HCT116 (cell line): ENCODE measurements at regions not wholly inside any gene's neighbourhood (a gene's known extent, or its start where the extent isn't known, plus 50 kb on each side); places are given as distances from the start of the nearest gene placed in this dataset.

ENCODE experiments used
- ATAC-seq: fragments of 200-7000 bp; cut with Tn5 transposase; 2 replicates; pipeline ENCODE4 v1.9.1; 2020; ENCODE audit warnings: mild to moderate bottlenecking, moderate library complexity
- BruUV-seq: library from RNA; stranded (reverse); fragments of 400-500 nt; replicated peaks from 2 replicates; lab custom pipeline; 2021; lab: Mats Ljungman, UMichigan
- CTCF ChIA-PET: fragments of 300-600 bp; sonication (Branson Sonifier 250); formaldehyde crosslinking; loops from one replicate; lab custom pipeline; 2021; ENCODE audit warnings: antibody characterized with exemption; lab: Charles Lee
- POLR2A ChIA-PET: fragments of 300-600, 350-600 bp; sonication (Branson Sonifier 250); formaldehyde crosslinking; loops from one replicate; lab custom pipeline; 2021; ENCODE audit warnings: antibody characterized with exemption; lab: Charles Lee
- RAD21 ChIA-PET, 2 experiments: fragments of 300-600 bp; sonication (Branson Sonifier 250); formaldehyde crosslinking; loops; one replicate each; lab custom pipeline; 2023; ENCODE audit warnings: low total read pairs in 2 of 2; ENCODE audit not compliant: uncharacterized antibody in 2 of 2, unreplicated experiment in 2 of 2, low non-redundant PET in 1 of 2; lab: Charles Lee
- DNase-seq: peaks from one replicate; pipeline ENCODE4 v3.0.0-alpha.2; 2010; ENCODE audit warnings: low read depth, low spot score
- H2AFZ ChIP-seq: fragments of 200-600 bp; shearing (Covaris generic), sonication (generic); 2 replicates; pipeline ENCODE4 v1.6.1; 2017; ENCODE audit warnings: low read depth, mixed run types, mixed read lengths, antibody characterized with exemption, low read length; ENCODE audit not compliant: poor library complexity, severe bottlenecking
- H3K27ac ChIP-seq: 2 replicates; pipeline ENCODE4 v1.5.1; 2012; ENCODE audit warnings: low read depth, low read length
- H3K27me3 ChIP-seq: fragments of 200-600 bp; sonication (generic); 2 replicates; pipeline ENCODE4 v1.6.1; 2016; ENCODE audit warnings: mixed run types, low read length, mixed read lengths; ENCODE audit not compliant: insufficient read depth
- H3K36me3 ChIP-seq, 2 experiments: fragments of 200-500 bp in 1 of 2; fragments of 200-600 bp in 1 of 2; sonication (Bioruptor generic) in 1 of 2; sonication (generic) in 1 of 2; 2 replicates each; pipeline versions ENCODE4 v1.5.1 to v1.6.1; 2014 to 2016; ENCODE audit warnings: low read length in 2 of 2, inconsistent platforms in 1 of 2, mixed read lengths in 1 of 2, mixed run types in 1 of 2; ENCODE audit not compliant: insufficient read depth in 2 of 2, control insufficient read depth in 1 of 2
- H3K4me1 ChIP-seq, 2 experiments: fragments of 200-600 bp in 1 of 2; sonication (generic) in 1 of 2; 2 replicates each; pipeline versions ENCODE4 v1.5.1 to v1.6.1; 2012 to 2017; ENCODE audit warnings: low read length in 2 of 2, inconsistent platforms in 1 of 2, mild to moderate bottlenecking in 1 of 2, mixed read lengths in 1 of 2, mixed run types in 1 of 2, moderate library complexity in 1 of 2; ENCODE audit not compliant: insufficient read depth in 2 of 2, control insufficient read depth in 1 of 2
- H3K4me2 ChIP-seq: fragments of 200-600 bp; sonication (generic); 2 replicates; pipeline ENCODE4 v1.6.1; 2017; ENCODE audit warnings: mixed run types, low read length, mixed read lengths
- H3K4me3 ChIP-seq, 2 experiments: fragments of 200-600 bp in 1 of 2; sonication (generic) in 1 of 2; replicated peaks in 1 of 2; 2 replicates each; pipeline ENCODE4 v1.5.1; 2011 to 2016; ENCODE audit warnings: low read length in 2 of 2, control low read depth in 1 of 2, low read depth in 1 of 2, mild to moderate bottlenecking in 1 of 2, mixed read lengths in 1 of 2, mixed run types in 1 of 2
- H3K79me2 ChIP-seq: fragments of 200-600 bp; sonication (generic); 2 replicates; pipeline ENCODE4 v1.6.1; 2017; ENCODE audit warnings: mild to moderate bottlenecking, mixed run types, low read length, moderate library complexity, mixed read lengths; ENCODE audit not compliant: insufficient read depth
- H3K9ac ChIP-seq: fragments of 200-600 bp; sonication (generic); 2 replicates; pipeline ENCODE4 v1.6.1; 2016; ENCODE audit warnings: low read length, mixed read lengths
- H3K9me2 ChIP-seq: fragments of 200-600 bp; sonication (generic), shearing (Covaris generic); 2 replicates; pipeline ENCODE4 v1.6.1; 2017; ENCODE audit warnings: mixed run types, mild to moderate bottlenecking, moderate library complexity; ENCODE audit not compliant: insufficient read depth
- H3K9me3 ChIP-seq, 2 experiments: fragments of 200-500 bp in 1 of 2; fragments of 200-600 bp in 1 of 2; sonication (Bioruptor generic) in 1 of 2; sonication (generic) in 1 of 2; 2 replicates each; pipeline ENCODE4 v1.6.1; 2014 to 2017; ENCODE audit warnings: low read length in 2 of 2, mixed read lengths in 2 of 2, inconsistent platforms in 1 of 2, low read depth in 1 of 2, mild to moderate bottlenecking in 1 of 2, mixed run types in 1 of 2, moderate library complexity in 1 of 2; ENCODE audit not compliant: control insufficient read depth in 1 of 2, insufficient read depth in 1 of 2
- H4K20me1 ChIP-seq: fragments of 200-600 bp; sonication (generic), shearing (Covaris generic); 2 replicates; pipeline ENCODE4 v1.6.1; 2017; ENCODE audit warnings: mixed run types, mild to moderate bottlenecking, moderate library complexity; ENCODE audit not compliant: insufficient read depth
- ATF3 ChIP-seq: IDR thresholded peaks from 2 replicates; pipeline ENCODE4 v1.6.1; 2012
- CBX3 ChIP-seq: IDR thresholded peaks from 2 replicates; pipeline ENCODE4 v1.6.1; 2012; ENCODE audit warnings: low read depth
- CEBPB ChIP-seq: IDR thresholded peaks from 2 replicates; pipeline ENCODE4 v1.6.1; 2012; ENCODE audit warnings: low read depth
- EZH2phosphoT487 ChIP-seq: fragments of 200-600 bp; IDR thresholded peaks from 2 replicates; pipeline ENCODE4 v1.6.1; 2018; ENCODE audit warnings: antibody characterized with exemption, borderline replicate concordance
- POLR2A ChIP-seq: IDR thresholded peaks from 2 replicates; pipeline ENCODE4 v1.7.0; 2011; ENCODE audit warnings: borderline replicate concordance; ENCODE audit not compliant: insufficient read depth, insufficient read length; ENCODE audit errors: extremely low read depth
- SP1 ChIP-seq: IDR thresholded peaks from 2 replicates; pipeline ENCODE4 v1.6.1; 2012; ENCODE audit warnings: low read depth
- SRF ChIP-seq: IDR thresholded peaks from 2 replicates; pipeline ENCODE4 v1.6.1; 2012; ENCODE audit warnings: low read depth
- ZFX ChIP-seq: fragments of 450-650 bp; IDR thresholded peaks from 2 replicates; pipeline ENCODE4 v1.6.1; 2017
- intact Hi-C: fragments of 100-400 bp; cut with micrococcal nuclease; formaldehyde crosslinking; loops from 2 replicates; pipeline ENCODE4 v1.10.0; 2022
- TF ChIP-seq, protein P1 (sequence below): IDR thresholded peaks from 2 replicates; pipeline ENCODE4 v1.6.1; 2011; ENCODE audit warnings: mild to moderate bottlenecking, low read length, moderate library complexity; ENCODE audit not compliant: insufficient replicate concordance; ENCODE audit errors: extremely low read depth
- TF ChIP-seq, protein P2 (sequence below), 3 experiments: fragments of 200-600 bp in 1 of 3; sonication (generic) in 1 of 3; IDR thresholded peaks in 2 of 3; conservative IDR thresholded peaks in 1 of 3; 2 replicates each; pipeline ENCODE4 v1.5.1; 2012 to 2017; ENCODE audit warnings: low read depth in 2 of 3, low read length in 2 of 3, antibody characterized with exemption in 1 of 3, borderline replicate concordance in 1 of 3, control low read depth in 1 of 3, mild to moderate bottlenecking in 1 of 3, mixed read lengths in 1 of 3, mixed run types in 1 of 3, moderate library complexity in 1 of 3; ENCODE audit not compliant: insufficient read depth in 1 of 3

DNA sequence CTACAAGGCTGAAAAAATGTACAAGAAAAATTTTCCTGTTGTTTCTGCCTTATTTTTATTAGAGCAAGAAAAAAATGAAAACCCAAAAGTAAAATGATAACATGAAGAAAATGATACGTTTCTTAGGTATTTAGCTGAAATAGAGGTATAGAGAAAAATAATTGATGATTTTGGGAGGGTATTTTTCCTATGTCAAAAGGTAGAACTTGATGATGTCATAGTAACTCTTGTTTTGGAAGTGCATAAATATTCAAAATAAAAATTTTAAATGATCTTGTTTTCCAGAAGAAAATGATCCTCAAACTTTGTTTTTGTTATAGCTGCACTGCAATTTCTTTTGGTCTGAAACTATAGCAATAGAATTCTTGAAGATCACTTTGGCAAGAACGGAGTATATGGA, 608.8 kb upstream of the BOD1L1 start:
- ATAC-seq = no peak

DNA sequence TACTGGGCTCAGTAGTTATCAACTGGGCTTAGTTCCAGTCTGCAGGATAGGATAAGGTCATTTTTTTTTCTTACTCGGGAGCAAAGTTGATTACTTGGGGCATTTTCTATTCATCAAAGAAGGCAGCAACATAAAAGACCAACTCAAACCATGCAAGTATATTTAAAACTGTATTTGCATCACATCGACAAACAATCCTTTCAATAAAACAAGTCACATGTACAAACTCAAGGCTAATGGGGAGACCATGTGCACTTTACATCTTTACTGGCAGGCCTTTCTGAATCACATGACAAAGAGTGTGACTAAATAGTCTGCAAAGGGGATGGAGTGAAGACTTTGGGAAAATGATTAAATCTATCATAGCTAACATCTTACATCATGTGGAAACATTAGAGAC, 610.4 kb upstream of the BOD1L1 start:
- Histone ChIP-seq H3K27ac (no peak overlapping the region), H3K9me2 (no peaks in the 10 kb centered on the region), H3K4me3 (no peak overlapping the region), H2AFZ (no peak overlapping the region), H3K4me2 (no peak overlapping the region), H4K20me1 (no peaks in the 10 kb centered on the region), H3K79me2 (no peaks in the 10 kb centered on the region), H3K27me3 (no peaks in the 10 kb centered on the region), H3K9ac (no peak overlapping the region), H3K36me3 (no peaks in the 10 kb centered on the region), H3K4me1 (no peaks in the 10 kb centered on the region), H3K9me3 (peaks cover 0 to 4% of the 10 kb centered on the region in 2 experiments; a peak in 1 of 4 replicates)
- DNase-seq (no peak), ATAC-seq (no peak)
- ChIA-PET RAD21 (no interaction called here), CTCF (no interaction called here), POLR2A (no interaction called here)
- no peak for TF ChIP-seq CEBPB
- TF ChIP-seq CBX3 = no peak
- no peak for TF ChIP-seq ATF3
- no peak for TF ChIP-seq ZFX
- TF ChIP-seq, protein P1, sequence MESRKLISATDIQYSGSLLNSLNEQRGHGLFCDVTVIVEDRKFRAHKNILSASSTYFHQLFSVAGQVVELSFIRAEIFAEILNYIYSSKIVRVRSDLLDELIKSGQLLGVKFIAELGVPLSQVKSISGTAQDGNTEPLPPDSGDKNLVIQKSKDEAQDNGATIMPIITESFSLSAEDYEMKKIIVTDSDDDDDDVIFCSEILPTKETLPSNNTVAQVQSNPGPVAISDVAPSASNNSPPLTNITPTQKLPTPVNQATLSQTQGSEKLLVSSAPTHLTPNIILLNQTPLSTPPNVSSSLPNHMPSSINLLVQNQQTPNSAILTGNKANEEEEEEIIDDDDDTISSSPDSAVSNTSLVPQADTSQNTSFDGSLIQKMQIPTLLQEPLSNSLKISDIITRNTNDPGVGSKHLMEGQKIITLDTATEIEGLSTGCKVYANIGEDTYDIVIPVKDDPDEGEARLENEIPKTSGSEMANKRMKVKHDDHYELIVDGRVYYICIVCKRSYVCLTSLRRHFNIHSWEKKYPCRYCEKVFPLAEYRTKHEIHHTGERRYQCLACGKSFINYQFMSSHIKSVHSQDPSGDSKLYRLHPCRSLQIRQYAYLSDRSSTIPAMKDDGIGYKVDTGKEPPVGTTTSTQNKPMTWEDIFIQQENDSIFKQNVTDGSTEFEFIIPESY = no peak
- TF ChIP-seq POLR2A = no peak
- TF ChIP-seq, protein P2, sequence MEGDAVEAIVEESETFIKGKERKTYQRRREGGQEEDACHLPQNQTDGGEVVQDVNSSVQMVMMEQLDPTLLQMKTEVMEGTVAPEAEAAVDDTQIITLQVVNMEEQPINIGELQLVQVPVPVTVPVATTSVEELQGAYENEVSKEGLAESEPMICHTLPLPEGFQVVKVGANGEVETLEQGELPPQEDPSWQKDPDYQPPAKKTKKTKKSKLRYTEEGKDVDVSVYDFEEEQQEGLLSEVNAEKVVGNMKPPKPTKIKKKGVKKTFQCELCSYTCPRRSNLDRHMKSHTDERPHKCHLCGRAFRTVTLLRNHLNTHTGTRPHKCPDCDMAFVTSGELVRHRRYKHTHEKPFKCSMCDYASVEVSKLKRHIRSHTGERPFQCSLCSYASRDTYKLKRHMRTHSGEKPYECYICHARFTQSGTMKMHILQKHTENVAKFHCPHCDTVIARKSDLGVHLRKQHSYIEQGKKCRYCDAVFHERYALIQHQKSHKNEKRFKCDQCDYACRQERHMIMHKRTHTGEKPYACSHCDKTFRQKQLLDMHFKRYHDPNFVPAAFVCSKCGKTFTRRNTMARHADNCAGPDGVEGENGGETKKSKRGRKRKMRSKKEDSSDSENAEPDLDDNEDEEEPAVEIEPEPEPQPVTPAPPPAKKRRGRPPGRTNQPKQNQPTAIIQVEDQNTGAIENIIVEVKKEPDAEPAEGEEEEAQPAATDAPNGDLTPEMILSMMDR (IDR thresholded peaks at IDR 0.05 in 2 of 3, conservative IDR thresholded peaks at IDR 0.05 in 1 of 3; ENCODE audit: borderline replicate concordance in 1 of 3, insufficient read depth in 1 of 3, low read depth in 2 of 3, low read length in 2 of 3) = no peak
- no peak for TF ChIP-seq SP1
- TF ChIP-seq SRF = no peak
- no peak for TF ChIP-seq EZH2phosphoT487
- no TSS peak for BruUV-seq
- intact Hi-C loops = no loop called here

More for the DNA sequence above, 608.8 kb upstream of the BOD1L1 start:
- BruUV-seq = no TSS peak
- DNase-seq = no peak
- intact Hi-C loops = no loop called here
- Histone ChIP-seq H3K4me1 (no peaks in the 10 kb centered on the region), H3K9ac (no peak overlapping the region), H3K36me3 (no peaks in the 10 kb centered on the region), H4K20me1 (no peaks in the 10 kb centered on the region), H3K4me3 (no peak overlapping the region), H3K79me2 (no peaks in the 10 kb centered on the region)
- CTCF ChIA-PET = no interaction called here
- RAD21 ChIA-PET = no interaction called here
- POLR2A ChIA-PET = no interaction called here
- no peak for TF ChIP-seq CBX3
- TF ChIP-seq, all 23 proteins: peak for 0
- H3K4me2 ChIP-seq = no peak overlapping the region
- peaks cover 0 to 10% of the 10 kb centered on the region in 2 experiments; a peak in 1 of 4 replicates for H3K9me3 ChIP-seq
- no peaks in the 10 kb centered on the region for H3K27me3 ChIP-seq
- no peak overlapping the region for H3K27ac ChIP-seq
- H3K9me2 ChIP-seq = no peaks in the 10 kb centered on the region
- no peak overlapping the region for H2AFZ ChIP-seq
